ENCODE measurements at regions not wholly inside any gene's neighbourhood (a gene's known extent, or its start where the extent isn't known, plus 50 kb on each side); places are given as distances from the start of the nearest gene placed in this dataset.

DNA sequence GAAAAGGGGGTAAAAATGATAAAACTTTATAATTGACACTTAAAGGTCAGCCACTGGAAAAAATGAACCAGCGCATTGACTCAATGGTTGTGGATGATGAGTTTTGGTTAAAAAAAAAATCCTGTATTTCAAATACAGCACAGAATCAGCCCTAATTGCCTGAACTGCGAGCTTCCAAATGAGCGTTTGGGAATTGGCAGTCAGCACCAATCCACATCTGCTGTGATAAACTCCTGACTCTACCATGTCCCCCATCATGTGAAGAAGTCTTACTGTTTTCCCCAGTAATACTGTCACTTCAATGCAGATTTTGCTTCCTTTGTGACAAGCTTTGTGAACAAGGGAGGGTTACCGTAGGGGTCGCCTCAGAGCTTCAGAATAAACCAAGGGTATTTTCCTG lies 235.4 kb downstream of the EBLN2 start:
- H3K4me2 ChIP-seq (ENCODE audit: low read depth, low read length) = no peak overlapping the region
- no peaks in the 10 kb centered on the region for H3K4me1 ChIP-seq (ENCODE audit: control insufficient read depth, insufficient read depth, low read length)
- no peaks in the 10 kb centered on the region for H4K20me1 ChIP-seq (ENCODE audit: insufficient read depth, low read length)
- H2BK20ac ChIP-seq (ENCODE audit: low read depth, low read length) = no peak overlapping the region
- H3K14ac ChIP-seq (replicated peaks; ENCODE audit: low read depth, low read length) = no peak overlapping the region
- no peaks in the 10 kb centered on the region for H3K36me3 ChIP-seq (ENCODE audit: control insufficient read depth, insufficient read depth, low read length)
- CTCF ChIA-PET = interaction anchor here (0.6 kb wide), 1 partner anchor 62 kb away, joined by 3 read pairs; no protein-coding TSS in a partner anchor
- H2AK5ac ChIP-seq (ENCODE audit: low read depth, low read length) = no peak overlapping the region
- TF ChIP-seq, protein P1, sequence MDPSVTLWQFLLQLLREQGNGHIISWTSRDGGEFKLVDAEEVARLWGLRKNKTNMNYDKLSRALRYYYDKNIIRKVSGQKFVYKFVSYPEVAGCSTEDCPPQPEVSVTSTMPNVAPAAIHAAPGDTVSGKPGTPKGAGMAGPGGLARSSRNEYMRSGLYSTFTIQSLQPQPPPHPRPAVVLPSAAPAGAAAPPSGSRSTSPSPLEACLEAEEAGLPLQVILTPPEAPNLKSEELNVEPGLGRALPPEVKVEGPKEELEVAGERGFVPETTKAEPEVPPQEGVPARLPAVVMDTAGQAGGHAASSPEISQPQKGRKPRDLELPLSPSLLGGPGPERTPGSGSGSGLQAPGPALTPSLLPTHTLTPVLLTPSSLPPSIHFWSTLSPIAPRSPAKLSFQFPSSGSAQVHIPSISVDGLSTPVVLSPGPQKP (IDR thresholded peaks at IDR 0.05; ENCODE audit: borderline replicate concordance, low read depth, low read length) = no peak
- no peak for TF ChIP-seq NFE2L2 (IDR thresholded peaks at IDR 0.05; ENCODE audit: low read depth, low read length)
- no peak for TF ChIP-seq POLR2A (IDR thresholded peaks at IDR 0.05; ENCODE audit: low read depth, low read length)
- no peak for TF ChIP-seq SMC3 (IDR thresholded peaks at IDR 0.05; ENCODE audit: low read depth, low read length)
- TF ChIP-seq, protein P2, sequence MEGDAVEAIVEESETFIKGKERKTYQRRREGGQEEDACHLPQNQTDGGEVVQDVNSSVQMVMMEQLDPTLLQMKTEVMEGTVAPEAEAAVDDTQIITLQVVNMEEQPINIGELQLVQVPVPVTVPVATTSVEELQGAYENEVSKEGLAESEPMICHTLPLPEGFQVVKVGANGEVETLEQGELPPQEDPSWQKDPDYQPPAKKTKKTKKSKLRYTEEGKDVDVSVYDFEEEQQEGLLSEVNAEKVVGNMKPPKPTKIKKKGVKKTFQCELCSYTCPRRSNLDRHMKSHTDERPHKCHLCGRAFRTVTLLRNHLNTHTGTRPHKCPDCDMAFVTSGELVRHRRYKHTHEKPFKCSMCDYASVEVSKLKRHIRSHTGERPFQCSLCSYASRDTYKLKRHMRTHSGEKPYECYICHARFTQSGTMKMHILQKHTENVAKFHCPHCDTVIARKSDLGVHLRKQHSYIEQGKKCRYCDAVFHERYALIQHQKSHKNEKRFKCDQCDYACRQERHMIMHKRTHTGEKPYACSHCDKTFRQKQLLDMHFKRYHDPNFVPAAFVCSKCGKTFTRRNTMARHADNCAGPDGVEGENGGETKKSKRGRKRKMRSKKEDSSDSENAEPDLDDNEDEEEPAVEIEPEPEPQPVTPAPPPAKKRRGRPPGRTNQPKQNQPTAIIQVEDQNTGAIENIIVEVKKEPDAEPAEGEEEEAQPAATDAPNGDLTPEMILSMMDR (conservative IDR thresholded peaks at IDR 0.05; ENCODE audit: low read depth, low read length) = no peak
- no peak for TF ChIP-seq BHLHE40 (IDR thresholded peaks at IDR 0.05; ENCODE audit: low read depth, low read length)
- TF ChIP-seq MAFK (IDR thresholded peaks at IDR 0.05; ENCODE audit: low read depth, low read length) = no peak
- no peak for TF ChIP-seq FOS (IDR thresholded peaks at IDR 0.05; ENCODE audit: low read depth, low read length)
- TF ChIP-seq, protein P3, sequence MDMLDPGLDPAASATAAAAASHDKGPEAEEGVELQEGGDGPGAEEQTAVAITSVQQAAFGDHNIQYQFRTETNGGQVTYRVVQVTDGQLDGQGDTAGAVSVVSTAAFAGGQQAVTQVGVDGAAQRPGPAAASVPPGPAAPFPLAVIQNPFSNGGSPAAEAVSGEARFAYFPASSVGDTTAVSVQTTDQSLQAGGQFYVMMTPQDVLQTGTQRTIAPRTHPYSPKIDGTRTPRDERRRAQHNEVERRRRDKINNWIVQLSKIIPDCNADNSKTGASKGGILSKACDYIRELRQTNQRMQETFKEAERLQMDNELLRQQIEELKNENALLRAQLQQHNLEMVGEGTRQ (IDR thresholded peaks at IDR 0.05; ENCODE audit: low read depth, low read length) = no peak
- no peak for TF ChIP-seq RCOR1 (IDR thresholded peaks at IDR 0.05; ENCODE audit: insufficient replicate concordance, low read length)
- TF ChIP-seq CHD1 (IDR thresholded peaks at IDR 0.05; ENCODE audit: low read depth, low read length) = no peak
- TF ChIP-seq RAD21 (IDR thresholded peaks at IDR 0.05; ENCODE audit: low read length) = no peak
- H3K9me3 ChIP-seq (ENCODE audit: control insufficient read depth, insufficient read depth, low read length) = no peaks in the 10 kb centered on the region
- H3K9ac ChIP-seq (ENCODE audit: low read depth, low read length) = no peak overlapping the region
- H3K79me1 ChIP-seq (ENCODE audit: low read depth in 1 of 2, low read length in 2 of 2) = no peaks in the 10 kb centered on the region
- peaks cover 2% of the 10 kb centered on the region; the same call in 1 of the 2 replicates for H3K27me3 ChIP-seq (ENCODE audit: control insufficient read depth, insufficient read depth, low read length)
- DNase-seq (no peak), ATAC-seq (ENCODE audit: low read depth) (no peak)
- no peak overlapping the region for H2BK15ac ChIP-seq (ENCODE audit: low read depth, low read length)
- H3K27ac ChIP-seq (ENCODE audit: insufficient read depth, low read length) = no peak overlapping the region
- intact Hi-C loops (cut with micrococcal nuclease) = no loop called here
- no peak overlapping the region for H4K91ac ChIP-seq (ENCODE audit: insufficient read depth, low read depth, low read length)
- H3K4ac ChIP-seq (ENCODE audit: low read depth, low read length) = no peak overlapping the region
- H3K56ac ChIP-seq (ENCODE audit: extremely low read depth, insufficient read depth, low read length) = no peak overlapping the region
- POLR2A ChIA-PET (ENCODE audit: unreplicated experiment) = no interaction called here
- H2AFZ ChIP-seq (replicated peaks; ENCODE audit: low read length, poor library complexity) = no peak overlapping the region
- dilution Hi-C loops (cut with HindIII; ENCODE audit: low sequenced_read_pairs, unreplicated experiment) = no loop called here
- no peak overlapping the region for H2BK120ac ChIP-seq (ENCODE audit: low read depth, low read length)
- in situ Hi-C loops (cut with MboI; ENCODE audit: low sequenced_read_pairs) = no loop called here
- no peak overlapping the region for H3K23ac ChIP-seq (ENCODE audit: low read depth, low read length)
- WGBS, 2 experiments (ENCODE audit: extremely low coverage in 2 of 2, insufficient read length in 1 of 2) = no CpG with 5 or more reads among the region's 5 CpGs
- H4K5ac ChIP-seq (ENCODE audit: low read depth, low read length) = no peak overlapping the region
- no peak overlapping the region for H2BK5ac ChIP-seq (ENCODE audit: low read depth, low read length, poor library complexity, severe bottlenecking)
- H4K8ac ChIP-seq (ENCODE audit: low read depth in 2 of 2, low read length in 2 of 2) = no peak overlapping the region
- no TSS peak for BruUV-seq (replicated peaks)
- no peaks in the 10 kb centered on the region for H3K9me1 ChIP-seq (ENCODE audit: insufficient read depth, low read length)
- no peak overlapping the region for H3K4me3 ChIP-seq (ENCODE audit: insufficient read depth, low read depth, low read length)
- H3K18ac ChIP-seq (ENCODE audit: low read depth, low read length) = no peak overlapping the region
- no peak overlapping the region for H2AK9ac ChIP-seq (replicated peaks; ENCODE audit: low read depth, low read length, poor library complexity)
